Trophoblast cell (in vitro differentiated cells and primary cell): ENCODE measurements at regions not wholly inside any gene's neighbourhood (a gene's known extent, or its start where the extent isn't known, plus 50 kb on each side); places are given as distances from the start of the nearest gene placed in this dataset.

Source experiments
- DNase-seq, 2 donors: peaks; one replicate each; pipeline ENCODE4 v3.0.0-alpha.2; 2016
- H2AFZ ChIP-seq: 2 replicates; pipeline ENCODE4 v1.6.1; 2013; ENCODE audit warnings: low read length, moderate library complexity, mild to moderate bottlenecking; ENCODE audit not compliant: insufficient read depth, poor library complexity
- H2AK5ac ChIP-seq: 2 replicates; pipeline ENCODE4 v1.6.1; 2013; ENCODE audit warnings: mild to moderate bottlenecking, low read length
- H2BK120ac ChIP-seq: 2 replicates; pipeline ENCODE4 v1.6.1; 2013; ENCODE audit warnings: low read length, mild to moderate bottlenecking, moderate library complexity; ENCODE audit not compliant: insufficient read depth, poor library complexity
- H2BK12ac ChIP-seq: 2 replicates; pipeline ENCODE4 v1.6.1; 2013; ENCODE audit warnings: mild to moderate bottlenecking, low read length, moderate library complexity
- H2BK5ac ChIP-seq: 2 replicates; pipeline ENCODE4 v1.6.1; 2013; ENCODE audit warnings: low read length, low read depth, moderate library complexity, mild to moderate bottlenecking; ENCODE audit not compliant: poor library complexity
- H3K14ac ChIP-seq: 2 replicates; pipeline ENCODE4 v1.6.1; 2013; ENCODE audit warnings: mild to moderate bottlenecking, low read length
- H3K18ac ChIP-seq: 2 replicates; pipeline ENCODE4 v1.6.1; 2013; ENCODE audit warnings: mild to moderate bottlenecking, low read length
- H3K23ac ChIP-seq: 2 replicates; pipeline ENCODE4 v1.6.1; 2013; ENCODE audit warnings: low read length
- H3K27ac ChIP-seq: 2 replicates; pipeline ENCODE4 v1.5.1; 2013; ENCODE audit warnings: low read depth, mild to moderate bottlenecking, inconsistent platforms, low read length, moderate library complexity
- H3K27me3 ChIP-seq: 2 replicates; pipeline ENCODE4 v1.6.1; 2013; ENCODE audit warnings: inconsistent platforms, mild to moderate bottlenecking, low read length, moderate library complexity; ENCODE audit not compliant: insufficient read depth
- H3K36me3 ChIP-seq, 2 experiments: 1 replicate in 1 of 2; 2 replicates in 1 of 2; pipeline ENCODE4 v1.6.1; 2013; ENCODE audit warnings: low read length in 2 of 2, mild to moderate bottlenecking in 2 of 2, moderate library complexity in 1 of 2; ENCODE audit not compliant: insufficient read depth in 2 of 2, control insufficient read depth in 1 of 2
- H3K4ac ChIP-seq: 2 replicates; pipeline ENCODE4 v1.6.1; 2013; ENCODE audit warnings: low read depth, mild to moderate bottlenecking, low read length, moderate library complexity
- H3K4me1 ChIP-seq, 2 experiments: 1 replicate in 1 of 2; 2 replicates in 1 of 2; pipeline ENCODE4 v1.6.1; 2013; ENCODE audit warnings: low read length in 2 of 2, mild to moderate bottlenecking in 2 of 2, moderate library complexity in 1 of 2; ENCODE audit not compliant: insufficient read depth in 2 of 2, control insufficient read depth in 1 of 2
- H3K4me2 ChIP-seq: 2 replicates; pipeline ENCODE4 v1.6.1; 2013; ENCODE audit warnings: inconsistent platforms, mild to moderate bottlenecking, low read length, moderate library complexity
- H3K4me3 ChIP-seq: 2 replicates; pipeline ENCODE4 v1.5.1; 2013; ENCODE audit warnings: mild to moderate bottlenecking, low read depth, low read length, inconsistent platforms
- H3K79me1 ChIP-seq: one replicate; pipeline ENCODE4 v1.6.1; 2013; ENCODE audit warnings: low read length
- H3K79me2 ChIP-seq: 2 replicates; pipeline ENCODE4 v1.6.1; 2013; ENCODE audit warnings: low read length, mild to moderate bottlenecking; ENCODE audit not compliant: control insufficient read depth, insufficient read depth, poor library complexity
- H3K9ac ChIP-seq: 2 replicates; pipeline ENCODE4 v1.6.1; 2013; ENCODE audit warnings: mild to moderate bottlenecking, low read length
- H3K9me3 ChIP-seq: 2 replicates; pipeline ENCODE4 v1.6.1; 2013; ENCODE audit warnings: low read depth, mild to moderate bottlenecking, control low read depth, inconsistent platforms, low read length; ENCODE audit not compliant: insufficient read depth
- H4K12ac ChIP-seq: 2 replicates; pipeline ENCODE4 v1.6.1; 2013; ENCODE audit warnings: low read depth, mild to moderate bottlenecking, low read length, moderate library complexity
- H4K8ac ChIP-seq: 2 replicates; pipeline ENCODE4 v1.6.1; 2013; ENCODE audit warnings: low read depth, mild to moderate bottlenecking, low read length, moderate library complexity
- H4K91ac ChIP-seq: one replicate; pipeline ENCODE4 v1.6.1; 2013; ENCODE audit warnings: low read depth, mild to moderate bottlenecking, low read length, moderate library complexity
- WGBS: extraction: QIAGEN DNeasy Blood & Tissue Kit; methylation state at CpG from one replicate; pipeline ENCODE4 v1.1.7; 2013; ENCODE audit warnings: missing lambda C conversion rate; ENCODE audit not compliant: insufficient read length, insufficient coverage; ENCODE audit errors: extremely low coverage; 5-methylcytosine and 5-hydroxymethylcytosine counted together

DNA sequence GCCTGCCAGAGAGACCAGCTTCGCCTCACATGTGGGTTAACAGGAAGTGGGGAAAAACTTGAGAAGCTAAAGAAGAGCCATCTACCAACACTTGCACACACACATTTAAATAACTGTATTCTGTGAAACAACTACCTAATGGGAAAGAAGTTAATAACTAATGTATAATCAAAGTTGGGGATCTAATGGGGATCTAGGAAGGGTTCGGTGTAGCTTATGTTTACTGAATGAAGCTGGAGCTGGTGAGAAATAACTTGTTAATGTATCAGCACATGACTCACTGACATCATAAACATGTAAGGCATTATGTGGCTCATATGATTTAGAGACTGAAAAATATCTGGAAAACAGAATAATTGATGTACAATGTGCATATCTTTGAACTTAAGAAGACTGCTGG lies 421.3 kb upstream of the NXPH2 start:
- H2BK5ac ChIP-seq = no peak overlapping the region
- no peaks in the 10 kb centered on the region for H3K4me1 ChIP-seq
- no CpG with 5 or more reads among the region's 2 CpGs for WGBS
- H3K9ac ChIP-seq = no peak overlapping the region
- H3K23ac ChIP-seq = no peak overlapping the region
- no peak overlapping the region for H3K4me3 ChIP-seq
- H2AK5ac ChIP-seq = no peak overlapping the region
- no peaks in the 10 kb centered on the region for H3K36me3 ChIP-seq
- H3K14ac ChIP-seq = no peak overlapping the region
- DNase-seq = no peak
- H3K27me3 ChIP-seq = no peaks in the 10 kb centered on the region
- no peak overlapping the region for H2BK12ac ChIP-seq
- H3K79me1 ChIP-seq = no peaks in the 10 kb centered on the region
- no peak overlapping the region for H4K12ac ChIP-seq
- H4K91ac ChIP-seq = no peak overlapping the region
- no peak overlapping the region for H4K8ac ChIP-seq
- no peak overlapping the region for H3K18ac ChIP-seq
- H3K9me3 ChIP-seq = no peaks in the 10 kb centered on the region
- H2BK120ac ChIP-seq = no peak overlapping the region
- H3K79me2 ChIP-seq = no peaks in the 10 kb centered on the region
- H3K27ac ChIP-seq = no peak overlapping the region
- no peak overlapping the region for H3K4me2 ChIP-seq
- H2AFZ ChIP-seq = no peak overlapping the region
- no peak overlapping the region for H3K4ac ChIP-seq

DNA sequence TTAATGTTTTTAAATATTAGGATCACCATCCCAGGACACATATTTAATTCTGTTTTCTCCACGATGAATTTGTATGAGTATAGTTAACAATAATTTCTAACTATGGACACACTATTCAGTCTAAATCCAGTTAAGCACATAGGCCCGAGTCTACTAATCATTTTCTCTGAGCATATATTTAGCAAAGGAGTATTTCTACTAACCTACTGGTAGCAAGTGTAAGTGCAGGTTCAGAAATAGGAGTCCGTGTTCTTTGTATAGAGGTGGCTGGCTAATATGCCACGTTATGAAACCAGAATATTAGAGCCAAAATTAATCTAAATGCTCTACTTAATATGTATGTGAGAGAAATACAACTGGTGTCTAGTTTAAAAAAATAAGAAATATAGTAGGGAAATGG lies 416.6 kb upstream of the NXPH2 start:
- no peak overlapping the region for H3K4me2 ChIP-seq
- no peaks in the 10 kb centered on the region for H3K4me1 ChIP-seq
- H2BK12ac ChIP-seq = no peak overlapping the region
- no peak overlapping the region for H3K14ac ChIP-seq
- no peaks in the 10 kb centered on the region for H3K9me3 ChIP-seq
- no peaks in the 10 kb centered on the region for H3K79me1 ChIP-seq
- H3K4ac ChIP-seq = no peak overlapping the region
- H3K23ac ChIP-seq = no peak overlapping the region
- no peaks in the 10 kb centered on the region for H3K79me2 ChIP-seq
- H3K18ac ChIP-seq = no peak overlapping the region
- H3K4me3 ChIP-seq = no peak overlapping the region
- H2AFZ ChIP-seq = no peak overlapping the region
- H4K12ac ChIP-seq = no peak overlapping the region
- H3K9ac ChIP-seq = no peak overlapping the region
- H3K27ac ChIP-seq = no peak overlapping the region
- H4K91ac ChIP-seq = no peak overlapping the region
- DNase-seq = no peak
- no peak overlapping the region for H2AK5ac ChIP-seq
- no peak overlapping the region for H2BK120ac ChIP-seq
- no peaks in the 10 kb centered on the region for H3K27me3 ChIP-seq
- H4K8ac ChIP-seq = no peak overlapping the region
- no peak overlapping the region for H2BK5ac ChIP-seq
- no CpG with 5 or more reads among the region's 4 CpGs for WGBS
- no peaks in the 10 kb centered on the region for H3K36me3 ChIP-seq

DNA sequence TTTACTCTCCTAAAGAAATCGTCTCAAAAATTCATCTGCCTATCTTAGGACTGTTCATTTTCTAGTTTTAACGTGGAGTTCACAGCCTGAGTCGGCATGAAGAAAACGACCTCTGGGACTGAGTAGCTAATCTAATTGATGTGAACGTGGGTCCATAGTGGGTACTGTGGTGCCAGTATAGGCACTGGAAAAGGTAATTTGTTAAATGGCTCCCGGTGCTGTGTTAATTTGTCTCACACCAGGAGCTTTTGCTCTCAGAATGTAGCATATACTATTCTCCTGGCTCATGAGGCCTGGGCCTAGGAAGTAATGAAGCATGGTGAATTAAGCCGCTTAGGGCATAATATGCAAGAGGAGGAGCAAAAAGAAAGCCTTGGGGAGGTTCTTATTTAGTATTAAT lies 414.4 kb upstream of the NXPH2 start:
- no peaks in the 10 kb centered on the region for H3K79me2 ChIP-seq
- no peaks in the 10 kb centered on the region for H3K79me1 ChIP-seq
- H3K9ac ChIP-seq = no peak overlapping the region
- no CpG with 5 or more reads among the region's 7 CpGs for WGBS
- H3K27ac ChIP-seq = no peak overlapping the region
- H3K9me3 ChIP-seq = no peaks in the 10 kb centered on the region
- no peak overlapping the region for H3K4me2 ChIP-seq
- no peak overlapping the region for H4K12ac ChIP-seq
- no peak overlapping the region for H3K14ac ChIP-seq
- H2AFZ ChIP-seq = no peak overlapping the region
- no peaks in the 10 kb centered on the region for H3K36me3 ChIP-seq
- no peak overlapping the region for H2BK5ac ChIP-seq
- H3K4me1 ChIP-seq = no peaks in the 10 kb centered on the region
- DNase-seq = no peak
- no peak overlapping the region for H3K18ac ChIP-seq
- no peak overlapping the region for H2BK12ac ChIP-seq
- H2BK120ac ChIP-seq = no peak overlapping the region
- no peak overlapping the region for H4K8ac ChIP-seq
- no peak overlapping the region for H2AK5ac ChIP-seq
- H3K4ac ChIP-seq = no peak overlapping the region
- no peak overlapping the region for H3K4me3 ChIP-seq
- no peak overlapping the region for H3K23ac ChIP-seq
- H4K91ac ChIP-seq = no peak overlapping the region
- H3K27me3 ChIP-seq = no peaks in the 10 kb centered on the region

DNA sequence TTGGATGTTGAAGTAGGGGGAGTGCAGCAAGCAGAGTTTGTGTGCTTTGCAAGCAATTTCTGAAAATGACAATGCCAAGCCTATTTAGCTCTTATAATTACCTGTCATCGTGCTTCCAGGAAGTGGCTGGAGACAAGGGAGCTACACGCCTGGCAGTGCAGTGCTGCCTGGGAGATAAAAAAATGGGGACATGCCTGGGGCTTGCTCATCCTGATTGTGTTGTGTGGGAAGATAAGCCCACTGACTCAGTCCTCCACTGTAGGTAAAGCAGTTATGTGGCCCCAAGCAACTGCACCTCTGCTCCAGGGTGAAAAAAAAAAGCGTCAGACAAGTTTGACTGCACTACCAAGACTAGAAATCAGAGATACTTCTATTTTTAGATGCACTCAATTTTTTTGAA lies 396.9 kb upstream of the NXPH2 start:
- Histone ChIP-seq H2BK120ac (no peak overlapping the region), H3K14ac (no peak overlapping the region), H3K4me1 (no peaks in the 10 kb centered on the region), H3K4me3 (no peak overlapping the region), H4K12ac (no peak overlapping the region), H4K91ac (no peak overlapping the region), H3K23ac (no peak overlapping the region), H2BK12ac (no peak overlapping the region), H2AK5ac (no peak overlapping the region), H3K9ac (no peak overlapping the region), H3K79me1 (no peaks in the 10 kb centered on the region), H3K9me3 (no peaks in the 10 kb centered on the region), H2BK5ac (no peak overlapping the region), H3K79me2 (no peaks in the 10 kb centered on the region), H4K8ac (no peak overlapping the region), H3K27ac (no peak overlapping the region), H2AFZ (no peak overlapping the region), H3K18ac (no peak overlapping the region), H3K4me2 (no peak overlapping the region), H3K36me3 (no peaks in the 10 kb centered on the region), H3K27me3 (no peaks in the 10 kb centered on the region), H3K4ac (no peak overlapping the region)
- DNase-seq = peak; percentile 2 to 9
- no CpG with 5 or more reads among the region's 3 CpGs for WGBS
